CD14-positive monocyte (primary cell): ENCODE measurements at regions not wholly inside any gene's neighbourhood (a gene's known extent, or its start where the extent isn't known, plus 50 kb on each side); places are given as distances from the start of the nearest gene placed in this dataset.

ENCODE experiments used
- DNase-seq, 3 donors: peaks; one replicate each; pipeline ENCODE4 v3.0.0-alpha.2; 2011 to 2022
- H2AFZ ChIP-seq: 2 replicates; pipeline ENCODE4 v1.6.0; 2012; ENCODE audit warnings: mild to moderate bottlenecking, low read depth, low read length, inconsistent platforms; ENCODE audit not compliant: insufficient read depth, poor library complexity, severe bottlenecking
- H3K27ac ChIP-seq, 2 donors: 1 replicate in 1 of 2; 2 replicates in 1 of 2; pipeline ENCODE4 v1.5.1; 2012 to 2013; ENCODE audit warnings: low read length in 2 of 2, control low read depth in 1 of 2, inconsistent platforms in 1 of 2, low read depth in 1 of 2, mild to moderate bottlenecking in 1 of 2
- H3K27me3 ChIP-seq, 2 donors: one replicate each; pipeline versions ENCODE4 v1.6.0 to v1.6.1; 2011 to 2013; ENCODE audit warnings: low read length in 2 of 2; ENCODE audit not compliant: control insufficient read depth in 2 of 2, insufficient read depth in 2 of 2
- H3K36me3 ChIP-seq, 2 donors: replicated peaks in 1 of 2; 1 replicate in 1 of 2; 2 replicates in 1 of 2; pipeline versions ENCODE4 v1.5.1 to v1.6.1; 2012 to 2013; ENCODE audit warnings: low read length in 2 of 2, control low read depth in 1 of 2, inconsistent platforms in 1 of 2, mild to moderate bottlenecking in 1 of 2; ENCODE audit not compliant: insufficient read depth in 2 of 2, control insufficient read depth in 1 of 2
- H3K4me1 ChIP-seq, 2 donors: 1 replicate in 1 of 2; 2 replicates in 1 of 2; pipeline versions ENCODE4 v1.5.1 to v1.6.1; 2012 to 2013; ENCODE audit warnings: low read length in 2 of 2, control low read depth in 1 of 2, inconsistent platforms in 1 of 2, mild to moderate bottlenecking in 1 of 2, moderate library complexity in 1 of 2; ENCODE audit not compliant: insufficient read depth in 2 of 2, control insufficient read depth in 1 of 2
- H3K4me2 ChIP-seq: replicated peaks from 2 replicates; pipeline ENCODE3; 2012; ENCODE audit warnings: low read length, moderate library complexity, mild to moderate bottlenecking; ENCODE audit not compliant: poor library complexity, severe bottlenecking; ENCODE audit errors: extremely low read depth
- H3K4me3 ChIP-seq, 3 experiments: fragments of 200-600 bp in 1 of 3; sonication (generic) in 1 of 3; replicated peaks in 1 of 3; 1 replicate in 2 of 3; 2 replicates in 1 of 3; pipeline ENCODE4 v1.5.1; 2011 to 2013; ENCODE audit warnings: low read length in 3 of 3, mild to moderate bottlenecking in 3 of 3, control low read depth in 2 of 3, low read depth in 2 of 3, inconsistent platforms in 1 of 3, moderate library complexity in 1 of 3
- H3K79me2 ChIP-seq: 2 replicates; pipeline ENCODE4 v1.6.0; 2012; ENCODE audit warnings: mild to moderate bottlenecking, control low read depth, inconsistent platforms, low read length, moderate library complexity; ENCODE audit not compliant: insufficient read depth
- H3K9ac ChIP-seq: 2 replicates; pipeline ENCODE4 v1.6.0; 2017; ENCODE audit warnings: low read length, mild to moderate bottlenecking; ENCODE audit not compliant: insufficient read depth, poor library complexity, severe bottlenecking
- H3K9me3 ChIP-seq, 2 donors: replicated peaks in 1 of 2; 1 replicate in 1 of 2; 2 replicates in 1 of 2; pipeline versions ENCODE4 v1.5.1 to v1.6.1; 2012 to 2013; ENCODE audit warnings: low read length in 2 of 2, control low read depth in 1 of 2; ENCODE audit not compliant: control insufficient read depth in 1 of 2, insufficient read depth in 1 of 2
- H4K20me1 ChIP-seq: 2 replicates; pipeline ENCODE4 v1.6.0; 2012; ENCODE audit warnings: mild to moderate bottlenecking, low read length, control low read depth, moderate library complexity; ENCODE audit not compliant: insufficient read depth
- H3K27ac Mint-ChIP-seq, 7 donors: one replicate each; pipeline ENCODE4 v1.8.0; 2020; ENCODE audit warnings: mild to moderate bottlenecking in 7 of 7, mixed read lengths in 7 of 7, moderate library complexity in 6 of 7, inconsistent platforms in 2 of 7
- H3K27me3 Mint-ChIP-seq, 3 donors: one replicate each; pipeline ENCODE4 v1.8.0; 2021 to 2022; ENCODE audit warnings: low read depth in 3 of 3, mild to moderate bottlenecking in 3 of 3, mixed read lengths in 3 of 3, moderate library complexity in 3 of 3, inconsistent platforms in 1 of 3
- H3K36me3 Mint-ChIP-seq, 2 donors: one replicate each; pipeline ENCODE4 v1.8.0; 2020; ENCODE audit warnings: mixed read lengths in 2 of 2, inconsistent platforms in 1 of 2, mild to moderate bottlenecking in 1 of 2
- H3K4me1 Mint-ChIP-seq: one replicate; pipeline ENCODE4 v1.8.0; 2020; ENCODE audit warnings: mild to moderate bottlenecking, mixed read lengths
- H3K4me3 Mint-ChIP-seq, 2 donors: one replicate each; pipeline ENCODE4 v1.8.0; 2020; ENCODE audit warnings: mild to moderate bottlenecking in 2 of 2, mixed read lengths in 2 of 2, moderate library complexity in 1 of 2
- H3K9me3 Mint-ChIP-seq, 7 donors: one replicate each; pipeline ENCODE4 v1.8.0; 2020 to 2022; ENCODE audit warnings: mixed read lengths in 7 of 7, mild to moderate bottlenecking in 6 of 7, moderate library complexity in 6 of 7, inconsistent platforms in 2 of 7
- WGBS: methylation state at CpG from one replicate; pipeline ENCODE4 v1.1.5; 2013; ENCODE audit warnings: missing lambda C conversion rate; ENCODE audit not compliant: insufficient coverage; 5-methylcytosine and 5-hydroxymethylcytosine counted together
- intact Hi-C, 2 donors: fragments of 100-400 bp; cut with micrococcal nuclease; formaldehyde crosslinking; loops; one replicate each; pipeline versions ENCODE4 v1.15.0 to v1.15.1; 2023
- TF ChIP-seq, protein P1 (sequence below): fragments of 200-600 bp; IDR thresholded peaks from one replicate; pipeline ENCODE4 v1.8.0; 2022; ENCODE audit warnings: antibody characterized with exemption, mild to moderate bottlenecking

DNA sequence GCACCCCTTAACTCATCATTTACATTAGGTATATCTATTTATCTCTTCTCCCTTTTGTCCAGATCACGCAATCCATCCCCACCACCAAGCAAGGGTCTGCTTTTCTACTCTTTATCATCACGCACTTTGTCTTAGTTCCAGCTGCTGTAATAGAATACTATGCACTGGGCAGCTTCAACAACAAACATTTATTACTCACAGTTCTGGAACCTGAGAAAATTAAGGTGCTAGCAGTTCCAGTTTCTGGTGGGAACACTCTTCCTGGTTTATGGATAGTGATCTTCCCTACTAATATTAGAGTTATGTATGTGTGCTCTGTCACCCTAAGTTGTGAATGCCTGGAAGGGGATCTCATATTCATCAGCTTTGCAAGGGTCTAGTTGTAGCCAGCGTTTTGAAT is 687.0 kb downstream of the NTRK3 start:
- H3K27ac Mint-ChIP-seq, result no peak overlapping the region
- Histone ChIP-seq H3K27ac (no peak overlapping the region), H4K20me1 (no peaks in the 10 kb centered on the region), H3K4me3 (no peak overlapping the region), H2AFZ (no peak overlapping the region), H3K79me2 (no peaks in the 10 kb centered on the region), H3K36me3 (no peaks in the 10 kb centered on the region), H3K27me3 (no peaks in the 10 kb centered on the region), H3K9me3 (no peaks in the 10 kb centered on the region), H3K9ac (no peak overlapping the region), H3K4me1 (no peaks in the 10 kb centered on the region), H3K4me2 (no peak overlapping the region)
- WGBS, result 80% methylated on average over 1 of the region's 3 CpGs
- H3K4me1 Mint-ChIP-seq, result no peaks in the 10 kb centered on the region
- H3K9me3 Mint-ChIP-seq, result peaks cover 0 to 5% (median 0%) of the 10 kb centered on the region in 7 donors
- TF ChIP-seq, protein P1, sequence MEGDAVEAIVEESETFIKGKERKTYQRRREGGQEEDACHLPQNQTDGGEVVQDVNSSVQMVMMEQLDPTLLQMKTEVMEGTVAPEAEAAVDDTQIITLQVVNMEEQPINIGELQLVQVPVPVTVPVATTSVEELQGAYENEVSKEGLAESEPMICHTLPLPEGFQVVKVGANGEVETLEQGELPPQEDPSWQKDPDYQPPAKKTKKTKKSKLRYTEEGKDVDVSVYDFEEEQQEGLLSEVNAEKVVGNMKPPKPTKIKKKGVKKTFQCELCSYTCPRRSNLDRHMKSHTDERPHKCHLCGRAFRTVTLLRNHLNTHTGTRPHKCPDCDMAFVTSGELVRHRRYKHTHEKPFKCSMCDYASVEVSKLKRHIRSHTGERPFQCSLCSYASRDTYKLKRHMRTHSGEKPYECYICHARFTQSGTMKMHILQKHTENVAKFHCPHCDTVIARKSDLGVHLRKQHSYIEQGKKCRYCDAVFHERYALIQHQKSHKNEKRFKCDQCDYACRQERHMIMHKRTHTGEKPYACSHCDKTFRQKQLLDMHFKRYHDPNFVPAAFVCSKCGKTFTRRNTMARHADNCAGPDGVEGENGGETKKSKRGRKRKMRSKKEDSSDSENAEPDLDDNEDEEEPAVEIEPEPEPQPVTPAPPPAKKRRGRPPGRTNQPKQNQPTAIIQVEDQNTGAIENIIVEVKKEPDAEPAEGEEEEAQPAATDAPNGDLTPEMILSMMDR, result no peak
- H3K4me3 Mint-ChIP-seq, result no peak overlapping the region
- peaks cover 0 to 3% (median 2%) of the 10 kb centered on the region in 3 donors for H3K27me3 Mint-ChIP-seq
- no peaks in the 10 kb centered on the region for H3K36me3 Mint-ChIP-seq
- intact Hi-C loops, result no loop called here
- DNase-seq, result no peak

DNA sequence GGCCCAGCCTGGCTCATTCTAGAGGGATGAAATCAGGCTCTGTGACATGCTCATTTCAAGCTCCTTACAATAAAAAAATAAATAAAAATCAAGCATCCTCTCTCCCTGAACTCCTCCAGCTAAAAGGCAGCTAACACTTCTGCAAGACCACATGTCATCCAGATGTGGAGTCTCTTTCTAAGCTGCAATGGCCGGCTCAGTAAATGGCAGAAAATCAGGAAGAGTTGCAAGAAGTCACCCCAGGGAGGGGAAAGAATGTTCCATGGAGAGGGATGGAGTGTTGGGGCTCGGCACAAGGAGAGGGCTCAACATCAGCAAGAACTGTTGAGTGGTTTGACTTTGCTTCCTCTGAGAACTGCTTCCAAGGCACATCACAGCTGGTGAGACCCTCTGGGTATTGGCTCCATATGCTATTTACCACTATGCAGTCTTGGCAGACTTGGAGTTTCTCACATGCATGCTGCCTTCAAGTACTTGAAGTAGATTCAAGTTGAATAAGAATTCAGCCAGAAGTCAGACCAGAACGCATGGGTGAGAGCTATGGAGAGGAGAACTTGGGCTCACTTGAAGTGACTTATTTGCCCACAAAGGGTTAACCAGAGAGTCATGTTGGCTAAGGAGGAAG is 689.0 kb downstream of the NTRK3 start:
- TF ChIP-seq, protein P1, result no peak
- Histone ChIP-seq H3K9me3 (no peaks in the 10 kb centered on the region), H3K4me2 (no peak overlapping the region), H3K27me3 (no peaks in the 10 kb centered on the region), H3K4me3 (no peak overlapping the region), H3K27ac (no peak overlapping the region), H2AFZ (no peak overlapping the region), H3K4me1 (no peaks in the 10 kb centered on the region), H3K9ac (no peak overlapping the region), H3K79me2 (no peaks in the 10 kb centered on the region), H3K36me3 (no peaks in the 10 kb centered on the region), H4K20me1 (no peaks in the 10 kb centered on the region)
- WGBS, result 92% methylated on average over 2 of the region's 3 CpGs
- intact Hi-C loops, result no loop called here
- H3K27me3 Mint-ChIP-seq, result peaks cover 0 to 3% (median 0%) of the 10 kb centered on the region in 3 donors
- H3K4me1 Mint-ChIP-seq, result no peaks in the 10 kb centered on the region
- DNase-seq, result no peak
- no peak overlapping the region for H3K27ac Mint-ChIP-seq
- peaks cover 0 to 5% (median 0%) of the 10 kb centered on the region in 7 donors for H3K9me3 Mint-ChIP-seq
- H3K4me3 Mint-ChIP-seq, result no peak overlapping the region
- no peaks in the 10 kb centered on the region for H3K36me3 Mint-ChIP-seq
